IMR-90 (cell line): ENCODE measurements at regions not wholly inside any gene's neighbourhood (a gene's known extent, or its start where the extent isn't known, plus 50 kb on each side); places are given as distances from the start of the nearest gene placed in this dataset.

ENCODE experiments used
- ATAC-seq: fragments of 200-7000 bp; cut with Tn5 transposase; 2 replicates; pipeline ENCODE4 v1.9.1; 2020; ENCODE audit warnings: low read depth, mild to moderate bottlenecking, moderate library complexity
- BruUV-seq: library from RNA; stranded (reverse); fragments of 400-500 nt; replicated peaks from 2 replicates; lab custom pipeline; 2021; lab: Mats Ljungman, UMichigan
- CTCF ChIA-PET: fragments of 300-600 bp; formaldehyde crosslinking; extraction: SDS; loops from one replicate; lab custom pipeline; 2021; ENCODE audit warnings: antibody characterized with exemption; lab: Yijun Ruan, JAX
- POLR2A ChIA-PET: fragments of 300-600 bp; sonication (Branson Sonifier 250); formaldehyde crosslinking; loops from one replicate; lab custom pipeline; 2022; ENCODE audit warnings: antibody characterized with exemption; ENCODE audit not compliant: unreplicated experiment; lab: Charles Lee
- DNase-seq: peaks from one replicate; pipeline ENCODE4 v3.0.0; 2013
- H2AFZ ChIP-seq: replicated peaks from 2 replicates; pipeline ENCODE3; 2013; ENCODE audit warnings: low read length, mild to moderate bottlenecking; ENCODE audit not compliant: poor library complexity
- H2AK5ac ChIP-seq: 2 replicates; pipeline ENCODE4 v1.6.1; 2013; ENCODE audit warnings: low read depth, low read length, inconsistent platforms
- H2AK9ac ChIP-seq: replicated peaks from 2 replicates; pipeline ENCODE3; 2013; ENCODE audit warnings: mild to moderate bottlenecking, low read depth, low read length, moderate library complexity; ENCODE audit not compliant: poor library complexity
- H2BK120ac ChIP-seq: 2 replicates; pipeline ENCODE4 v1.6.1; 2013; ENCODE audit warnings: low read depth, low read length, inconsistent platforms
- H2BK15ac ChIP-seq: 3 replicates; pipeline ENCODE4 v1.6.1; 2013; ENCODE audit warnings: low read depth, low read length, inconsistent platforms
- H2BK20ac ChIP-seq: 2 replicates; pipeline ENCODE4 v1.6.1; 2013; ENCODE audit warnings: low read depth, mild to moderate bottlenecking, inconsistent platforms, low read length, moderate library complexity
- H2BK5ac ChIP-seq: 2 replicates; pipeline ENCODE4 v1.6.1; 2013; ENCODE audit warnings: mild to moderate bottlenecking, low read depth, low read length, inconsistent platforms; ENCODE audit not compliant: poor library complexity, severe bottlenecking
- H3K14ac ChIP-seq: replicated peaks from 2 replicates; pipeline ENCODE4 v1.6.1; 2013; ENCODE audit warnings: low read depth, low read length, inconsistent platforms
- H3K18ac ChIP-seq: 2 replicates; pipeline ENCODE4 v1.6.1; 2013; ENCODE audit warnings: low read depth, low read length, control low read depth
- H3K23ac ChIP-seq: 2 replicates; pipeline ENCODE4 v1.6.1; 2013; ENCODE audit warnings: low read depth, low read length, inconsistent platforms
- H3K27ac ChIP-seq: 2 replicates; pipeline ENCODE4 v1.5.1; 2013; ENCODE audit warnings: mild to moderate bottlenecking, control low read depth, low read length; ENCODE audit not compliant: insufficient read depth
- H3K27me3 ChIP-seq: 2 replicates; pipeline ENCODE4 v1.6.1; 2013; ENCODE audit warnings: low read length; ENCODE audit not compliant: control insufficient read depth, insufficient read depth
- H3K36me3 ChIP-seq: 2 replicates; pipeline ENCODE4 v1.6.1; 2013; ENCODE audit warnings: low read length, mixed read lengths; ENCODE audit not compliant: control insufficient read depth, insufficient read depth
- H3K4ac ChIP-seq: 2 replicates; pipeline ENCODE4 v1.6.1; 2013; ENCODE audit warnings: low read depth, low read length, inconsistent platforms
- H3K4me1 ChIP-seq: 2 replicates; pipeline ENCODE4 v1.6.1; 2013; ENCODE audit warnings: low read length, mixed read lengths; ENCODE audit not compliant: control insufficient read depth, insufficient read depth
- H3K4me2 ChIP-seq: 2 replicates; pipeline ENCODE4 v1.6.1; 2013; ENCODE audit warnings: low read depth, mild to moderate bottlenecking, control low read depth, low read length, moderate library complexity
- H3K4me3 ChIP-seq: 2 replicates; pipeline ENCODE4 v1.5.1; 2013; ENCODE audit warnings: low read depth, mild to moderate bottlenecking, control low read depth, low read length, moderate library complexity; ENCODE audit not compliant: insufficient read depth
- H3K56ac ChIP-seq: 2 replicates; pipeline ENCODE4 v1.6.1; 2013; ENCODE audit warnings: low read length, inconsistent platforms; ENCODE audit not compliant: insufficient read depth; ENCODE audit errors: extremely low read depth
- H3K79me1 ChIP-seq, 2 experiments: 2 replicates each; pipeline ENCODE4 v1.6.1; 2013; ENCODE audit warnings: low read length in 2 of 2, inconsistent platforms in 1 of 2, low read depth in 1 of 2
- H3K9ac ChIP-seq: 2 replicates; pipeline ENCODE4 v1.6.1; 2013; ENCODE audit warnings: low read depth, low read length, control low read depth
- H3K9me1 ChIP-seq: 2 replicates; pipeline ENCODE4 v1.6.1; 2013; ENCODE audit warnings: low read length, inconsistent platforms; ENCODE audit not compliant: insufficient read depth
- H3K9me3 ChIP-seq: 2 replicates; pipeline ENCODE4 v1.6.1; 2013; ENCODE audit warnings: low read length; ENCODE audit not compliant: control insufficient read depth, insufficient read depth
- H4K20me1 ChIP-seq: 2 replicates; pipeline ENCODE4 v1.6.1; 2013; ENCODE audit warnings: low read length, inconsistent platforms; ENCODE audit not compliant: insufficient read depth
- H4K5ac ChIP-seq: 2 replicates; pipeline ENCODE4 v1.6.1; 2013; ENCODE audit warnings: mild to moderate bottlenecking, low read depth, low read length, control low read depth
- H4K8ac ChIP-seq, 2 experiments: 2 replicates each; pipeline ENCODE4 v1.6.1; 2013; ENCODE audit warnings: low read depth in 2 of 2, low read length in 2 of 2, control low read depth in 1 of 2, inconsistent platforms in 1 of 2
- H4K91ac ChIP-seq: 2 replicates; pipeline ENCODE4 v1.6.1; 2013; ENCODE audit warnings: low read depth, low read length, inconsistent platforms; ENCODE audit not compliant: insufficient read depth
- BHLHE40 ChIP-seq: fragments of 150-350 bp; IDR thresholded peaks from 2 replicates; pipeline ENCODE4 v1.6.1; 2016; ENCODE audit warnings: mild to moderate bottlenecking, low read depth, low read length
- CEBPB ChIP-seq: IDR thresholded peaks from 2 replicates; pipeline ENCODE4 v1.6.1; 2012; ENCODE audit warnings: low read depth, low read length, improper control_type of control experiment
- CHD1 ChIP-seq: IDR thresholded peaks from 2 replicates; pipeline ENCODE4 v1.6.1; 2012; ENCODE audit warnings: low read depth, low read length, improper control_type of control experiment
- CTCF ChIP-seq: conservative IDR thresholded peaks from 2 replicates; pipeline ENCODE4 v1.5.1; 2012; ENCODE audit warnings: mild to moderate bottlenecking, low read depth, low read length, improper control_type of control experiment
- ELK1 ChIP-seq: fragments of 150-350 bp; IDR thresholded peaks from 2 replicates; pipeline ENCODE4 v1.6.1; 2016; ENCODE audit warnings: low read depth, mild to moderate bottlenecking, low read length, moderate library complexity, borderline replicate concordance
- FOS ChIP-seq: fragments of 150-350 bp; IDR thresholded peaks from 2 replicates; pipeline ENCODE4 v1.6.1; 2016; ENCODE audit warnings: low read depth, low read length
- MAFK ChIP-seq: IDR thresholded peaks from 2 replicates; pipeline ENCODE4 v1.6.1; 2012; ENCODE audit warnings: low read depth, low read length, improper control_type of control experiment
- MAZ ChIP-seq: IDR thresholded peaks from 2 replicates; pipeline ENCODE4 v1.6.1; 2012; ENCODE audit warnings: low read depth, mild to moderate bottlenecking, low read length, improper control_type of control experiment, moderate library complexity, borderline replicate concordance
- MXI1 ChIP-seq: IDR thresholded peaks from 2 replicates; pipeline ENCODE4 v1.6.1; 2012; ENCODE audit warnings: low read depth, mild to moderate bottlenecking, low read length, moderate library complexity, borderline replicate concordance
- NFE2L2 ChIP-seq: fragments of 150-350 bp; IDR thresholded peaks from 2 replicates; pipeline ENCODE4 v1.6.1; 2016; ENCODE audit warnings: low read depth, mild to moderate bottlenecking, low read length
- POLR2A ChIP-seq: IDR thresholded peaks from 2 replicates; pipeline ENCODE4 v1.6.1; 2012; ENCODE audit warnings: mild to moderate bottlenecking, low read depth, low read length
- RAD21 ChIP-seq: IDR thresholded peaks from 2 replicates; pipeline ENCODE4 v1.6.1; 2012; ENCODE audit warnings: low read length, improper control_type of control experiment
- RCOR1 ChIP-seq: IDR thresholded peaks from 2 replicates; pipeline ENCODE4 v1.6.1; 2012; ENCODE audit warnings: mild to moderate bottlenecking, low read length, improper control_type of control experiment; ENCODE audit not compliant: insufficient replicate concordance
- RFX5 ChIP-seq: IDR thresholded peaks from 2 replicates; pipeline ENCODE4 v1.8.0; 2012; ENCODE audit warnings: low read depth, mild to moderate bottlenecking, low read length, moderate library complexity
- SMC3 ChIP-seq: fragments of 150-350 bp; IDR thresholded peaks from 2 replicates; pipeline ENCODE4 v1.6.1; 2016; ENCODE audit warnings: low read depth, mild to moderate bottlenecking, antibody characterized with exemption, low read length, moderate library complexity
- USF2 ChIP-seq: fragments of 150-350 bp; IDR thresholded peaks from 2 replicates; pipeline ENCODE4 v1.6.1; 2017; ENCODE audit warnings: mild to moderate bottlenecking, antibody characterized with exemption, low read length, low read depth
- WGBS, 2 experiments: methylation state at CpG; one replicate each; pipeline versions ENCODE4 v1.1.5 to v1.1.7; 2013; ENCODE audit warnings: missing lambda C conversion rate in 2 of 2; ENCODE audit not compliant: insufficient read length in 1 of 2; ENCODE audit errors: extremely low coverage in 2 of 2; 5-methylcytosine and 5-hydroxymethylcytosine counted together
- dilution Hi-C: fragments of 300-500 bp; cut with HindIII; formaldehyde crosslinking; loops from one replicate; pipeline ENCODE4 v1.14.3; 2018; ENCODE audit warnings: low sequenced_read_pairs; ENCODE audit not compliant: unreplicated experiment
- in situ Hi-C: fragments of 300-500 bp; cut with MboI; formaldehyde crosslinking; loops from 3 replicates; pipeline ENCODE4 v1.14.3; 2019; ENCODE audit warnings: low sequenced_read_pairs, inconsistent platforms, mixed read lengths
- intact Hi-C: fragments of 100-400 bp; cut with micrococcal nuclease; formaldehyde crosslinking; loops from 2 replicates; pipeline ENCODE4 v1.10.0; 2022

GRCh38 chr5:92850886-92851285, 730.1 kb downstream of the NR2F1-AS1 start:
- Histone ChIP-seq H3K23ac (no peak overlapping the region), H4K5ac (no peak overlapping the region), H2AFZ (no peak overlapping the region), H2BK15ac (no peak overlapping the region), H3K56ac (no peak overlapping the region), H4K91ac (no peak overlapping the region), H3K9me3 (no peaks in the 10 kb centered on the region), H3K27ac (no peak overlapping the region), H4K8ac (no peak overlapping the region), H3K4me2 (no peak overlapping the region), H3K14ac (no peak overlapping the region), H2BK120ac (no peak overlapping the region), H2BK5ac (no peak overlapping the region), H3K36me3 (no peaks in the 10 kb centered on the region), H4K20me1 (no peaks in the 10 kb centered on the region), H2AK5ac (no peak overlapping the region), H3K79me1 (no peaks in the 10 kb centered on the region), H2AK9ac (no peak overlapping the region), H3K18ac (no peak overlapping the region), H3K4me3 (no peak overlapping the region), H3K27me3 (no peaks in the 10 kb centered on the region), H2BK20ac (no peak overlapping the region), H3K9me1 (no peaks in the 10 kb centered on the region), H3K4ac (no peak overlapping the region), H3K4me1 (no peaks in the 10 kb centered on the region), H3K9ac (no peak overlapping the region)
- dilution Hi-C loops (no loop called here), in situ Hi-C loops (no loop called here), intact Hi-C loops (loop anchor here (10.0 kb wide), 1 partner anchor 926 kb away; no protein-coding TSS in a partner anchor)
- DNase-seq (peak; percentile 37), ATAC-seq (peak; percentile 42)
- TF ChIP-seq SMC3 = no peak
- TF ChIP-seq RCOR1 = no peak
- no peak for TF ChIP-seq RFX5
- no peak for TF ChIP-seq MAZ
- no peak for TF ChIP-seq FOS
- no peak for TF ChIP-seq NFE2L2
- TF ChIP-seq MAFK = no peak
- no peak for TF ChIP-seq CEBPB
- TF ChIP-seq POLR2A = no peak
- no peak for TF ChIP-seq CHD1
- no peak for TF ChIP-seq CTCF
- no peak for TF ChIP-seq BHLHE40
- TF ChIP-seq ELK1 = no peak
- TF ChIP-seq RAD21 = no peak
- no peak for TF ChIP-seq MXI1
- TF ChIP-seq USF2 = no peak
- no TSS peak for BruUV-seq
- CTCF ChIA-PET = no interaction called here
- POLR2A ChIA-PET = no interaction called here
- no CpG with 5 or more reads among the region's 2 CpGs for WGBS, 2 experiments
